Gastrocnemius medialis (tissue), 4 donors: ENCODE measurements at regions not wholly inside any gene's neighbourhood (a gene's known extent, or its start where the extent isn't known, plus 50 kb on each side); places are given as distances from the start of the nearest gene placed in this dataset.
"Not testable (repeated sequence)": the region's sequence is repeated elsewhere in the genome, so short reads cannot be mapped to it uniquely, and the experiment has no call there.

Experiments used
- ATAC-seq, 2 donors: fragments of 150-250 bp; one replicate each; pipeline ENCODE4 v1.9.1; 2016
- DNase-seq, 2 donors: peaks; one replicate each; pipeline ENCODE4 v3.0.0-alpha.2; 2019
- H3K27ac ChIP-seq, 4 donors: fragments of 200-600 bp; sonication (generic); 1 replicate in 1 of 4; 2 replicates in 3 of 4; pipeline ENCODE4 v1.5.1; 2016 to 2018; ENCODE audit warnings: mild to moderate bottlenecking in 2 of 4, moderate library complexity in 1 of 4
- H3K27me3 ChIP-seq, 3 donors: fragments of 200-600 bp; sonication (generic) in 2 of 3; 1 replicate in 1 of 3; 2 replicates in 2 of 3; pipeline versions ENCODE4 v1.5.1 to v1.6.0; 2016 to 2019; ENCODE audit warnings: mild to moderate bottlenecking in 1 of 3, moderate library complexity in 1 of 3
- H3K36me3 ChIP-seq, 2 donors: fragments of 200-600 bp; sonication (generic) in 1 of 2; one replicate each; pipeline ENCODE4 v1.5.1; 2017 to 2018
- H3K4me1 ChIP-seq, 2 donors: fragments of 200-600 bp; sonication (generic) in 1 of 2; one replicate each; pipeline ENCODE4 v1.5.1; 2016 to 2017; ENCODE audit warnings: mild to moderate bottlenecking in 2 of 2
- H3K4me3 ChIP-seq, 4 donors: fragments of 200-600 bp; sonication (generic) in 3 of 4; 1 replicate in 1 of 4; 2 replicates in 3 of 4; pipeline ENCODE4 v1.5.1; 2016 to 2019; ENCODE audit warnings: mild to moderate bottlenecking in 2 of 4
- H3K9me3 ChIP-seq, 3 donors: fragments of 200-600 bp; sonication (generic) in 2 of 3; 1 replicate in 1 of 3; 2 replicates in 2 of 3; pipeline ENCODE4 v1.5.1; 2016 to 2019
- POLR2A ChIP-seq, 2 donors: fragments of 450-650 bp; IDR thresholded peaks; one replicate each; pipeline ENCODE4 v1.6.1; 2017; ENCODE audit warnings: antibody characterized with exemption in 2 of 2, mild to moderate bottlenecking in 2 of 2, moderate library complexity in 2 of 2
- in situ Hi-C, 4 donors: fragments of 200-750 bp; cut with MboI; loops; one replicate each; pipeline versions ENCODE4 v1.15.0 to v1.8.0; 2017; ENCODE audit warnings: low sequenced_read_pairs in 4 of 4
- intact Hi-C: fragments of 100-400 bp; cut with DNase I; formaldehyde crosslinking; loops from one replicate; pipeline ENCODE4 v1.15.1; 2023; ENCODE audit warnings: low total_unique reads
- TF ChIP-seq, protein P1 (sequence below), 5 experiments: fragments of 450-650 bp in 3 of 5; fragments of 200-600 bp in 2 of 5; sonication (generic) in 2 of 5; IDR thresholded peaks in 4 of 5; conservative IDR thresholded peaks in 1 of 5; 1 replicate in 4 of 5; 2 replicates in 1 of 5; pipeline ENCODE4 v1.5.1; 2016 to 2019; ENCODE audit warnings: antibody characterized with exemption in 5 of 5, mild to moderate bottlenecking in 3 of 5, moderate library complexity in 3 of 5

DNA sequence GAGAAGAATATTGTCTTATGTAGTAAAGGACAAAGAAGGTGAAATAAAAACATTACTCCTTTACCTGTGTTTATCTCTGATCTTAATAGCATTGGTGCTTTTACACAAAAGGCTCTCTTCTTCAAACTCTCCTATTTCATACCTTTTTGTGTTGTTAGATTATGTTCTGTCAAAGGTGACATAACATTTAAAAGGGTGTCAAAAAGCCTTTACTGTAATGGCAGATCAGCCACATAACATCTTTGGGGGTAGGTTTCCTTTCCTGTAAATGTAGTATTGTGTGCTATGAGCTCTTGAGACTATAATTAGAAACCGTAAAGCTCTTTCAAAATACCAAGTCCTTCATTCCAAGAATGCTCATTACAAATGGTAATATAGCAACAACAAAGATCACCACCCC, 400.1 kb downstream of the LNPK start:
- ATAC-seq (no peak), DNase-seq (no peak)
- in situ Hi-C loops (no loop called here), intact Hi-C loops (no loop called here)
- Histone ChIP-seq H3K27ac (no peak overlapping the region), H3K9me3 (no peaks in the 10 kb centered on the region), H3K4me3 (no peak overlapping the region), H3K36me3 (no peaks in the 10 kb centered on the region), H3K4me1 (no peaks in the 10 kb centered on the region), H3K27me3 (no peaks in the 10 kb centered on the region)
- TF ChIP-seq, protein P1, sequence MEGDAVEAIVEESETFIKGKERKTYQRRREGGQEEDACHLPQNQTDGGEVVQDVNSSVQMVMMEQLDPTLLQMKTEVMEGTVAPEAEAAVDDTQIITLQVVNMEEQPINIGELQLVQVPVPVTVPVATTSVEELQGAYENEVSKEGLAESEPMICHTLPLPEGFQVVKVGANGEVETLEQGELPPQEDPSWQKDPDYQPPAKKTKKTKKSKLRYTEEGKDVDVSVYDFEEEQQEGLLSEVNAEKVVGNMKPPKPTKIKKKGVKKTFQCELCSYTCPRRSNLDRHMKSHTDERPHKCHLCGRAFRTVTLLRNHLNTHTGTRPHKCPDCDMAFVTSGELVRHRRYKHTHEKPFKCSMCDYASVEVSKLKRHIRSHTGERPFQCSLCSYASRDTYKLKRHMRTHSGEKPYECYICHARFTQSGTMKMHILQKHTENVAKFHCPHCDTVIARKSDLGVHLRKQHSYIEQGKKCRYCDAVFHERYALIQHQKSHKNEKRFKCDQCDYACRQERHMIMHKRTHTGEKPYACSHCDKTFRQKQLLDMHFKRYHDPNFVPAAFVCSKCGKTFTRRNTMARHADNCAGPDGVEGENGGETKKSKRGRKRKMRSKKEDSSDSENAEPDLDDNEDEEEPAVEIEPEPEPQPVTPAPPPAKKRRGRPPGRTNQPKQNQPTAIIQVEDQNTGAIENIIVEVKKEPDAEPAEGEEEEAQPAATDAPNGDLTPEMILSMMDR (IDR thresholded peaks at IDR 0.05 in 4 of 5, conservative IDR thresholded peaks at IDR 0.05 in 1 of 5), result no peak
- TF ChIP-seq POLR2A (IDR thresholded peaks at IDR 0.05), result no peak

DNA sequence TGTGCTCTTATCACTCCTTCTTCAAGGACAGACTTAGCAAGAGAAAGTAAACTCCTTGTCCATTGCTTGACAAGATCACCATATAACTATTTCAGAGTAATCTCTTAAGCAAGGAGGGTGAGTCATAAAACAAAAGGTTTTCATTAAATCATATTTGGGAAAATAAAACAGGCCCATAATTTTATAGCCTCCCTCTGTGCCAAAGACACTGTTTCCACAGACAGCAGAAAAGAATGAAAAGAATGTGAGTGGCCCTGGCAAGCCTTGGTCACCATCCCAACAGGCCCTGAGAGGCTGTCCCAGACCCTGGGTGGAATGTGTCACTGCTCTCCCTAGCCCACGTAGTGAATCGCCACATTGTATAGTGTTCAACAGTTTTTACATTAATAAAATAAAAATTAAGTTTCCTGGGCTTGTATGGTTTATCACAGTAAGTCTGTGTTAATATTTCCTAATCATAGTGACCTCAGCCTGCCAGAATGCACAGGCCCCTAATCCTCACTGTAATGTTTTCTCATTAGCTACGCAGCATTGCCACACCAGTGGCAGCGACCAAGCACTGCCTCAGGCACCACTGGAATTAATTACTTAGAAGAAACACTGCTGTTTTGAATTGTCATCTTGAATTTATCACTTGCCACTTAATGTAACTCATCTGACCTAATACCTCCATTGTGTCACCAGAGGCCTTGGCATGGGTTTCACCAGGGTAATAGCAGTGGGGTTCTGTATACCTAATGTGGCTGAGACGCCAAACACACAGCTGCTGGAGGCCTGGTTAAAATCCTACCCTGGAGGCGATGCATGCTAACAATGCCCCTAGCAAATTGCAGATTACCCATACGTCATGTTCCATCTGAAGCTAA, 401.9 kb downstream of the LNPK start:
- H3K36me3 ChIP-seq, result no peaks in the 10 kb centered on the region
- intact Hi-C loops, result no loop called here
- ATAC-seq (peak; percentile 39 to 75), DNase-seq (no peak)
- no peak overlapping the region for H3K27ac ChIP-seq
- no peaks in the 10 kb centered on the region for H3K4me1 ChIP-seq
- H3K9me3 ChIP-seq, result no peaks in the 10 kb centered on the region
- in situ Hi-C loops, result no loop called here
- TF ChIP-seq POLR2A (IDR thresholded peaks at IDR 0.05), result no peak
- no peaks in the 10 kb centered on the region for H3K27me3 ChIP-seq
- no peak overlapping the region for H3K4me3 ChIP-seq

- in situ Hi-C loops, result no loop called here
Observed at GRCh38 chr2:175597286-175597685, 404.8 kb downstream of the LNPK start.

DNA sequence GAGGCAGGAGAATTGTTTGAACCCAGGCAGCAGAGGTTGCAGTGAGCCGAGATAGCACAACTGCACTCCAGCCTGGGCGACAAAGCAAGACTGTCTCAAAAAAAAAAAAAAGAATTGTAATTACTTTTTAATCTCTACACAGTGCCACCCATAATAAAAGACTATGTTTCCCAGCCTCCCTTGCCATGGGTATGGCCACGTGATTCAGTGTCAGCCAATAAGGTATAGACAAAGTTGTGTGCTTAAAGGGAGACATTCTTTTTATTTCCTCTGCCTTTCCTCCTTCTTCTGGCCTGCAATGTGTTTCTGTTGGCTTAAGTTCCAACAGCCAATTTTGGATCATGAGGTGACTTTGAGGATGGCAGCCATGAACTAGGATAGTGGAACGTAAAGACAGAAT, 406.9 kb downstream of the LNPK start:
- DNase-seq (no peak), ATAC-seq (no peak)
- in situ Hi-C loops (no loop called here), intact Hi-C loops (no loop called here)
- Histone ChIP-seq H3K36me3 (no peaks in the 10 kb centered on the region), H3K9me3 (no peaks in the 10 kb centered on the region), H3K4me1 (no peaks in the 10 kb centered on the region), H3K4me3 (no peak overlapping the region), H3K27me3 (no peaks in the 10 kb centered on the region), H3K27ac (no peak overlapping the region)
- TF ChIP-seq, protein P1 (IDR thresholded peaks at IDR 0.05 in 4 of 5, conservative IDR thresholded peaks at IDR 0.05 in 1 of 5), result no peak
- TF ChIP-seq POLR2A (IDR thresholded peaks at IDR 0.05), result no peak

More at GRCh38 chr2:175597286-175597685, 404.8 kb downstream of the LNPK start:
- H3K4me3 ChIP-seq, result no peak overlapping the region
- TF ChIP-seq, protein P1 (IDR thresholded peaks at IDR 0.05 in 4 of 5, conservative IDR thresholded peaks at IDR 0.05 in 1 of 5), result no peak
- TF ChIP-seq POLR2A (IDR thresholded peaks at IDR 0.05), result no peak
- H3K36me3 ChIP-seq, result no peaks in the 10 kb centered on the region
- no peaks in the 10 kb centered on the region for H3K4me1 ChIP-seq
- intact Hi-C loops, result no loop called here
- no peak for ATAC-seq
- H3K27ac ChIP-seq, result no peak overlapping the region
- no peaks in the 10 kb centered on the region for H3K9me3 ChIP-seq
- H3K27me3 ChIP-seq, result no peaks in the 10 kb centered on the region
- no peak for DNase-seq

GRCh38 chr2:175593686-175594525, 408.2 kb downstream of the LNPK start:
- H3K9me3 ChIP-seq, H3K4me1 ChIP-seq, H3K27ac ChIP-seq, intact Hi-C loops, DNase-seq, in situ Hi-C loops, H3K4me3 ChIP-seq, ATAC-seq, H3K27me3 ChIP-seq, H3K36me3 ChIP-seq: not testable (repeated sequence)

- H3K9me3 ChIP-seq, intact Hi-C loops, DNase-seq, H3K27me3 ChIP-seq, H3K4me1 ChIP-seq, in situ Hi-C loops, H3K27ac ChIP-seq, ATAC-seq, H3K36me3 ChIP-seq, H3K4me3 ChIP-seq: not testable (repeated sequence)
Observed at GRCh38 chr2:175588213-175588612, 406.7 kb upstream of the ATP5MC3 start.
